K562 (cell line): ENCODE measurements at regions not wholly inside any gene's neighbourhood (a gene's known extent, or its start where the extent isn't known, plus 50 kb on each side); places are given as distances from the start of the nearest gene placed in this dataset.

Experiments
- ATAC-seq: fragments of 200-7000 bp; cut with Tn5 transposase; 3 replicates; pipeline ENCODE4 v1.9.1; 2020; ENCODE audit warnings: moderate library complexity
- BruUV-seq: library from RNA; stranded (reverse); fragments of 400-500 nt; replicated peaks from 2 replicates; lab custom pipeline; 2021; lab: Mats Ljungman, UMichigan
- CTCF ChIA-PET: fragments of 300-600 bp; formaldehyde crosslinking; extraction: SDS; loops from one replicate; lab custom pipeline; 2021; ENCODE audit warnings: low intra/inter-chr PET ratio; lab: Yijun Ruan, JAX
- POLR2A ChIA-PET: fragments of 300-600, 350-650 bp; sonication (Branson Sonifier 250); formaldehyde crosslinking; extraction: SDS; loops from one replicate; lab custom pipeline; 2021; ENCODE audit warnings: antibody characterized with exemption, inconsistent platforms; lab: Yijun Ruan, JAX
- DNase-seq, 4 experiments: peaks; one replicate each; pipeline versions ENCODE4 v3.0.0 to v3.0.0-alpha.2; 2011 to 2018; ENCODE audit warnings: low spot score in 3 of 4, mixed read lengths in 3 of 4; ENCODE audit errors: extremely low read depth in 1 of 4
- FAIRE-seq: peaks from 2 replicates; lab custom pipeline; 2011; peaks lifted over from hg19 to GRCh38; lab: Jason Lieb, UNC
- H2AFZ ChIP-seq: 2 replicates; pipeline ENCODE4 v1.6.0; 2011; ENCODE audit warnings: low read depth, low read length, control low read depth, inconsistent platforms
- H3K27ac ChIP-seq: fragments of 200-600 bp; 3 replicates; pipeline ENCODE4 v1.8.0; 2011; ENCODE audit warnings: low read depth, mild to moderate bottlenecking, control low read depth, inconsistent platforms, low read length, moderate library complexity, mixed read lengths; ENCODE audit errors: extremely low read depth
- H3K27me3 ChIP-seq, 2 experiments: fragments of 300-600 bp in 1 of 2; 2 replicates in 1 of 2; 3 replicates in 1 of 2; pipeline versions ENCODE4 v1.6.0 to v1.8.0; 2011; ENCODE audit warnings: inconsistent platforms in 2 of 2, low read length in 2 of 2, mild to moderate bottlenecking in 1 of 2, mixed read lengths in 1 of 2, moderate library complexity in 1 of 2; ENCODE audit not compliant: control insufficient read depth in 2 of 2, insufficient read depth in 2 of 2
- H3K36me3 ChIP-seq: fragments of 300-600 bp; 3 replicates; pipeline ENCODE4 v1.8.0; 2011; ENCODE audit warnings: mild to moderate bottlenecking, low read length, inconsistent platforms; ENCODE audit not compliant: control insufficient read depth, insufficient read depth
- H3K4me1 ChIP-seq, 2 experiments: fragments of 200-600 bp in 1 of 2; replicated peaks in 1 of 2; 2 replicates in 1 of 2; 3 replicates in 1 of 2; pipeline versions ENCODE4 v1.5.1 to v1.8.0; 2011; ENCODE audit warnings: inconsistent platforms in 2 of 2, low read length in 2 of 2, mild to moderate bottlenecking in 1 of 2, mixed read lengths in 1 of 2, moderate library complexity in 1 of 2; ENCODE audit not compliant: control insufficient read depth in 2 of 2, insufficient read depth in 2 of 2
- H3K4me2 ChIP-seq: 2 replicates; pipeline ENCODE4 v1.6.1; 2011; ENCODE audit warnings: low read length, control low read depth, inconsistent platforms, mixed read lengths; ENCODE audit not compliant: insufficient read depth
- H3K4me3 ChIP-seq: fragments of 200-600 bp; sonication (generic), shearing (Covaris generic); 2 replicates; pipeline ENCODE4 v1.5.1; 2016; ENCODE audit warnings: control low read depth, inconsistent platforms
- H3K79me2 ChIP-seq: fragments of 200-600 bp; 3 replicates; pipeline ENCODE4 v1.8.0; 2011; ENCODE audit warnings: low read length, inconsistent platforms; ENCODE audit not compliant: control insufficient read depth, insufficient read depth
- H3K9ac ChIP-seq, 2 experiments: 2 replicates each; pipeline versions ENCODE4 v1.6.0 to v1.6.1; 2011; ENCODE audit warnings: low read depth in 2 of 2, low read length in 2 of 2, control low read depth in 1 of 2, inconsistent platforms in 1 of 2, mild to moderate bottlenecking in 1 of 2, mixed read lengths in 1 of 2; ENCODE audit not compliant: insufficient read depth in 1 of 2
- H3K9me1 ChIP-seq: one replicate; pipeline ENCODE4 v1.6.0; 2011; ENCODE audit warnings: inconsistent platforms, mild to moderate bottlenecking, low read length, moderate library complexity; ENCODE audit not compliant: control insufficient read depth, insufficient read depth
- H3K9me3 ChIP-seq: replicated peaks from 2 replicates; pipeline ENCODE4 v1.5.1; 2011; ENCODE audit warnings: low read depth, low read length, inconsistent platforms; ENCODE audit not compliant: control insufficient read depth, insufficient read depth
- H4K20me1 ChIP-seq: replicated peaks from 2 replicates; pipeline ENCODE4 v1.6.1; 2011; ENCODE audit warnings: low read length, inconsistent platforms, mixed read lengths; ENCODE audit not compliant: control insufficient read depth, insufficient read depth
- NFATC3 ChIP-seq: fragments of 450-650 bp; IDR thresholded peaks from 2 replicates; pipeline ENCODE4 v1.6.1; 2017; ENCODE audit warnings: mild to moderate bottlenecking
- RBM39 ChIP-seq: fragments of 200-400 bp; formaldehyde crosslinking; optimal IDR thresholded peaks from 2 replicates; pipeline ENCODE3; 2018; ENCODE audit warnings: low read depth, low read length
- SAFB ChIP-seq: fragments of 200-400 bp; formaldehyde crosslinking; IDR thresholded peaks from 2 replicates; pipeline ENCODE4 v1.6.1; 2017; ENCODE audit warnings: low read depth, low read length, borderline replicate concordance
- ZNF12 ChIP-seq: sonication (generic); formaldehyde crosslinking; IDR thresholded peaks from 2 replicates; pipeline ENCODE4 v1.4.0; 2020; ENCODE audit warnings: mild to moderate bottlenecking, missing genetic modification reagents
- WGBS: fragments of 100-300 bp; shearing (Covaris generic); methylation state at CpG from one replicate; pipeline ENCODE4 v1.1.6; 2016; ENCODE audit warnings: low coverage, mixed read lengths; ENCODE audit not compliant: insufficient coverage; ENCODE audit errors: missing lambda C conversion rate; 5-methylcytosine and 5-hydroxymethylcytosine counted together
- in situ Hi-C: fragments of 300-500 bp; cut with MboI; formaldehyde crosslinking; loops from 4 replicates; pipeline ENCODE4 v1.15.0; 2018; ENCODE audit warnings: inconsistent platforms, mixed read lengths
- intact Hi-C: fragments of 100-400 bp; cut with micrococcal nuclease; formaldehyde crosslinking; loops from 2 replicates; pipeline ENCODE4 v1.14.2; 2022
- TF ChIP-seq, protein P1 (sequence below): fragments of 450-650 bp; IDR thresholded peaks from 2 replicates; pipeline ENCODE4 v1.6.1; 2016

DNA sequence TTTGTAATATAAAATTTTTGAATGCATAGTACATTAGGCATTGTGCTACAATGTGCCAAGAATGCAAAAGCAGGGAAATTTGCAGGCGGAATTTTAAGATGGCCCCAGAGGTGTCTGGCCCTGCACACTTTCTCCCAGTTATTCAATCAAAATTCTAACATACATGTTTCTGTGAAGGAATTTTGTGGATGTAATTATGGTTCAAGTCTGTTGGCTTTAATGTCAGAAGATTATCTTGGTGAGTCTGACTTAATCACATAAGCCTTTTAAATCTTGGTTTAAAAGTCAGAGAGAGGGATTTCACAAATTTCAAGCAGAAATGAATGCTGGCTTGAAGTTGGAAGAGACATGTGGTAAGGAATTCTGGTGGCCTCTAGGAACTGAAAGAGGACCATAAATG, 423.4 kb upstream of the CCDC179 start:
- no peak overlapping the region for H3K4me3 ChIP-seq
- TF ChIP-seq, protein P1, sequence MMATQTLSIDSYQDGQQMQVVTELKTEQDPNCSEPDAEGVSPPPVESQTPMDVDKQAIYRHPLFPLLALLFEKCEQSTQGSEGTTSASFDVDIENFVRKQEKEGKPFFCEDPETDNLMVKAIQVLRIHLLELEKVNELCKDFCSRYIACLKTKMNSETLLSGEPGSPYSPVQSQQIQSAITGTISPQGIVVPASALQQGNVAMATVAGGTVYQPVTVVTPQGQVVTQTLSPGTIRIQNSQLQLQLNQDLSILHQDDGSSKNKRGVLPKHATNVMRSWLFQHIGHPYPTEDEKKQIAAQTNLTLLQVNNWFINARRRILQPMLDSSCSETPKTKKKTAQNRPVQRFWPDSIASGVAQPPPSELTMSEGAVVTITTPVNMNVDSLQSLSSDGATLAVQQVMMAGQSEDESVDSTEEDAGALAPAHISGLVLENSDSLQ: no peak
- TF ChIP-seq RBM39: no peak
- no peak for TF ChIP-seq ZNF12 (CRISPR knock-in tag)
- no peaks in the 10 kb centered on the region for H3K79me2 ChIP-seq
- FAIRE-seq (no peak), DNase-seq (no peak), ATAC-seq (no peak)
- H3K9ac ChIP-seq: no peak overlapping the region
- H3K4me1 ChIP-seq: no peaks in the 10 kb centered on the region
- no peaks in the 10 kb centered on the region for H3K9me1 ChIP-seq
- in situ Hi-C loops (no loop called here), intact Hi-C loops (no loop called here)
- H3K4me2 ChIP-seq: no peak overlapping the region
- ChIA-PET POLR2A (no interaction called here), CTCF (no interaction called here)
- no peaks in the 10 kb centered on the region for H4K20me1 ChIP-seq
- WGBS: 0% methylated on average over 1 of the region's 1 CpG
- H3K9me3 ChIP-seq: no peaks in the 10 kb centered on the region
- H3K27ac ChIP-seq: no peak overlapping the region
- no peak overlapping the region for H2AFZ ChIP-seq
- H3K36me3 ChIP-seq: no peaks in the 10 kb centered on the region
- no TSS peak for BruUV-seq
- H3K27me3 ChIP-seq: no peaks in the 10 kb centered on the region

DNA sequence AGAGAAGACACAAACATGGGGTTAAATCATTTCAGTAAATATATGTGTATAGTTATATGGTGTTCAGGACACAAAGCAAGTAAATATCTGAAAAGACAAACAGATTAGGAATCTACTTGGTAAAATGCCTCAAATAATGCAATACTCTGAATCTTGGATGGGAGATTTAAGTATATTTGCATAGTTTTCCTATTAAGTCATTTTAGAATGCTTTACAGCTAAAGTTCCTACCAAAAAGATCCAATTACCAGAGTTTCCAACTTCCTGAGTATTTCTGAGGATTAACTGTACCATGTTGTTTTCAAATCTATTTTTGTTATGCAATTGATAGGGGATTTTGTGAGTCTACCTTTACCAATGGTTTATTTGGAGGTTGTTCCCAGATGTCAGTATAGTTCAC, 424.4 kb upstream of the CCDC179 start:
- Histone ChIP-seq H3K36me3 (no peaks in the 10 kb centered on the region), H3K27me3 (no peaks in the 10 kb centered on the region), H3K79me2 (no peaks in the 10 kb centered on the region), H2AFZ (no peak overlapping the region), H3K4me3 (no peak overlapping the region), H3K27ac (no peak overlapping the region), H3K9me1 (no peaks in the 10 kb centered on the region), H3K4me1 (no peaks in the 10 kb centered on the region), H4K20me1 (no peaks in the 10 kb centered on the region), H3K9me3 (no peaks in the 10 kb centered on the region), H3K9ac (no peak overlapping the region), H3K4me2 (no peak overlapping the region)
- ATAC-seq (no peak), FAIRE-seq (no peak), DNase-seq (no peak)
- TF ChIP-seq NFATC3 (no peak), SAFB (no peak)
- intact Hi-C loops (no loop called here), in situ Hi-C loops (no loop called here)
- ChIA-PET POLR2A (no interaction called here), CTCF (no interaction called here)
- no TSS peak for BruUV-seq
